ENCODE measurements at regions not wholly inside any gene's neighbourhood (a gene's known extent, or its start where the extent isn't known, plus 50 kb on each side); places are given as distances from the start of the nearest gene placed in this dataset.

- intact Hi-C loops (cut with micrococcal nuclease; ENCODE audit: unreplicated experiment): no loop called here
- Mint-ChIP-seq H3K27ac (ENCODE audit: unreplicated experiment) (no peak overlapping the region), H3K4me1 (ENCODE audit: low read depth, unreplicated experiment) (no peaks in the 10 kb centered on the region), H3K27me3 (ENCODE audit: insufficient read depth, unreplicated experiment) (peaks cover 13% of the 10 kb centered on the region), H3K9me3 (ENCODE audit: unreplicated experiment) (no peaks in the 10 kb centered on the region), H3K4me3 (ENCODE audit: unreplicated experiment) (no peak overlapping the region), H3K36me3 (ENCODE audit: insufficient read depth, unreplicated experiment) (no peaks in the 10 kb centered on the region)
- TF ChIP-seq CTCF (IDR thresholded peaks at IDR 0.05; ENCODE audit: insufficient read depth in 1 of 2, low read depth in 1 of 2, low read length in 1 of 2, severe bottlenecking in 1 of 2, unreplicated experiment in 1 of 2): no peak
- ChIA-PET CTCF (no interaction called here), POLR2A (no interaction called here)
- Histone ChIP-seq H3K27me3 (replicated peaks; ENCODE audit: control insufficient read depth, insufficient read depth, low read length) (no peaks in the 10 kb centered on the region), H3K4me1 (no peaks in the 10 kb centered on the region), H3K9me3 (no peaks in the 10 kb centered on the region), H3K4me3 (ENCODE audit: low read depth, low read length) (no peak overlapping the region), H3K36me3 (ENCODE audit: control insufficient read depth, insufficient read depth, low read length) (no peaks in the 10 kb centered on the region)
- no TSS peak for BruUV-seq (replicated peaks)
- DNase-seq: no peak
Measured at GRCh38 chr14:97353102-97353501, 555.9 kb downstream of the VRK1 start.

- intact Hi-C loops (cut with micrococcal nuclease; ENCODE audit: unreplicated experiment): no loop called here
- Mint-ChIP-seq H3K27me3 (ENCODE audit: insufficient read depth, unreplicated experiment) (peaks cover 13% of the 10 kb centered on the region), H3K27ac (ENCODE audit: unreplicated experiment) (no peak overlapping the region), H3K4me3 (ENCODE audit: unreplicated experiment) (no peak overlapping the region), H3K9me3 (ENCODE audit: unreplicated experiment) (no peaks in the 10 kb centered on the region), H3K36me3 (ENCODE audit: insufficient read depth, unreplicated experiment) (no peaks in the 10 kb centered on the region), H3K4me1 (ENCODE audit: low read depth, unreplicated experiment) (no peaks in the 10 kb centered on the region)
- ChIA-PET POLR2A (no interaction called here), CTCF (no interaction called here)
- no peak for TF ChIP-seq CTCF (IDR thresholded peaks at IDR 0.05; ENCODE audit: insufficient read depth in 1 of 2, low read depth in 1 of 2, low read length in 1 of 2, severe bottlenecking in 1 of 2, unreplicated experiment in 1 of 2)
- no peak for DNase-seq
- Histone ChIP-seq H3K27me3 (replicated peaks; ENCODE audit: control insufficient read depth, insufficient read depth, low read length) (no peaks in the 10 kb centered on the region), H3K36me3 (ENCODE audit: control insufficient read depth, insufficient read depth, low read length) (no peaks in the 10 kb centered on the region), H3K9me3 (no peaks in the 10 kb centered on the region), H3K4me3 (ENCODE audit: low read depth, low read length) (no peak overlapping the region), H3K4me1 (no peaks in the 10 kb centered on the region)
- BruUV-seq (replicated peaks): no TSS peak
Measured at GRCh38 chr14:97354119-97354722, 557.0 kb downstream of the VRK1 start.

DNA sequence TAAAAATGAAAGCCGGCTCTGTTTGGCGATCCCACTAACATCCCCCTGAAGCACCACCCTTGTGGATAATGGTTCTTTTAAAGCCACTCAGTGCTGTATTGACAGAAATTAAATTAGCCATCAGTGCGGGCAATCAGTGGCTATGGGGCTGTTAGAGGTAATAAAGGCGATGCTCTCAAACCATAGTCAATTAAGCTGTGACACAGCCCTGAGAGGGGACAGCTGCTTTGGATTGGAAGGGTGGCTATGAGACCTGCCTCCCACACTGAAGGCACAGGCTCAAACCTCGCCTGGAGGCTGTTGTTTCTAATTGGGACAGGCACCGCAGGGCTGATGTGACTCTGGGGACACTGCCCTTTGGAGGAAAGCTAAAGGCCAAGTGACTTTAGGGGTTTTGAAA is 562.2 kb downstream of the VRK1 start:
- TF ChIP-seq CTCF (IDR thresholded peaks at IDR 0.05; ENCODE audit: insufficient read depth in 1 of 2, low read depth in 1 of 2, low read length in 1 of 2, severe bottlenecking in 1 of 2, unreplicated experiment in 1 of 2): no peak
- Mint-ChIP-seq H3K27me3 (ENCODE audit: insufficient read depth, unreplicated experiment) (peaks cover 13% of the 10 kb centered on the region), H3K9me3 (ENCODE audit: unreplicated experiment) (no peaks in the 10 kb centered on the region), H3K4me1 (ENCODE audit: low read depth, unreplicated experiment) (no peaks in the 10 kb centered on the region), H3K36me3 (ENCODE audit: insufficient read depth, unreplicated experiment) (no peaks in the 10 kb centered on the region), H3K27ac (ENCODE audit: unreplicated experiment) (no peak overlapping the region), H3K4me3 (ENCODE audit: unreplicated experiment) (no peak overlapping the region)
- DNase-seq: no peak
- ChIA-PET POLR2A (no interaction called here), CTCF (no interaction called here)
- no peaks in the 10 kb centered on the region for H3K9me3 ChIP-seq
- H3K27me3 ChIP-seq (replicated peaks; ENCODE audit: control insufficient read depth, insufficient read depth, low read length): no peaks in the 10 kb centered on the region
- no peak overlapping the region for H3K4me3 ChIP-seq (ENCODE audit: low read depth, low read length)
- intact Hi-C loops (cut with micrococcal nuclease; ENCODE audit: unreplicated experiment): no loop called here
- no peaks in the 10 kb centered on the region for H3K36me3 ChIP-seq (ENCODE audit: control insufficient read depth, insufficient read depth, low read length)
- no peaks in the 10 kb centered on the region for H3K4me1 ChIP-seq
- BruUV-seq (replicated peaks): no TSS peak

Data from Caco-2 (cell line).